AG04450 (cell line): ENCODE measurements at regions not wholly inside any gene's neighbourhood (a gene's known extent, or its start where the extent isn't known, plus 50 kb on each side); places are given as distances from the start of the nearest gene placed in this dataset.

Experiments used
- CTCF ChIA-PET: fragments of 300-600, 350-600 bp; formaldehyde crosslinking; extraction: SDS; loops from one replicate; lab custom pipeline; 2022; ENCODE audit warnings: antibody characterized with exemption, inconsistent platforms; lab: Charles Lee
- POLR2A ChIA-PET: fragments of 350-600 bp; formaldehyde crosslinking; extraction: SDS; loops from one replicate; lab custom pipeline; 2021; ENCODE audit warnings: antibody characterized with exemption, inconsistent platforms; lab: Yijun Ruan, JAX
- DNase-seq: peaks from one replicate; pipeline ENCODE4 v3.0.0-alpha.2; 2011; ENCODE audit warnings: low read depth, low spot score
- H3K27ac ChIP-seq: one replicate; pipeline ENCODE4 v1.5.1; 2012; ENCODE audit warnings: low read depth, low read length, control low read depth
- H3K27me3 ChIP-seq: one replicate; pipeline ENCODE4 v1.6.0; 2012; ENCODE audit warnings: low read length; ENCODE audit not compliant: control insufficient read depth, insufficient read depth
- H3K4me3 ChIP-seq: 2 replicates; pipeline ENCODE4 v1.5.1; 2011; ENCODE audit warnings: mild to moderate bottlenecking, low read depth, low read length, control low read depth
- H3K9me3 ChIP-seq: 2 replicates; pipeline ENCODE4 v1.5.1; 2012; ENCODE audit warnings: low read length; ENCODE audit not compliant: control insufficient read depth, insufficient read depth
- TF ChIP-seq, protein P1 (sequence below): IDR thresholded peaks from 2 replicates; pipeline ENCODE4 v1.5.1; 2011; ENCODE audit warnings: low read depth, low read length, control low read depth, inconsistent platforms

- Histone ChIP-seq H3K9me3 (no peaks in the 10 kb centered on the region), H3K27ac (no peak overlapping the region), H3K27me3 (no peaks in the 10 kb centered on the region), H3K4me3 (no peak overlapping the region)
- TF ChIP-seq, protein P1, sequence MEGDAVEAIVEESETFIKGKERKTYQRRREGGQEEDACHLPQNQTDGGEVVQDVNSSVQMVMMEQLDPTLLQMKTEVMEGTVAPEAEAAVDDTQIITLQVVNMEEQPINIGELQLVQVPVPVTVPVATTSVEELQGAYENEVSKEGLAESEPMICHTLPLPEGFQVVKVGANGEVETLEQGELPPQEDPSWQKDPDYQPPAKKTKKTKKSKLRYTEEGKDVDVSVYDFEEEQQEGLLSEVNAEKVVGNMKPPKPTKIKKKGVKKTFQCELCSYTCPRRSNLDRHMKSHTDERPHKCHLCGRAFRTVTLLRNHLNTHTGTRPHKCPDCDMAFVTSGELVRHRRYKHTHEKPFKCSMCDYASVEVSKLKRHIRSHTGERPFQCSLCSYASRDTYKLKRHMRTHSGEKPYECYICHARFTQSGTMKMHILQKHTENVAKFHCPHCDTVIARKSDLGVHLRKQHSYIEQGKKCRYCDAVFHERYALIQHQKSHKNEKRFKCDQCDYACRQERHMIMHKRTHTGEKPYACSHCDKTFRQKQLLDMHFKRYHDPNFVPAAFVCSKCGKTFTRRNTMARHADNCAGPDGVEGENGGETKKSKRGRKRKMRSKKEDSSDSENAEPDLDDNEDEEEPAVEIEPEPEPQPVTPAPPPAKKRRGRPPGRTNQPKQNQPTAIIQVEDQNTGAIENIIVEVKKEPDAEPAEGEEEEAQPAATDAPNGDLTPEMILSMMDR: no peak
- CTCF ChIA-PET: no interaction called here
- POLR2A ChIA-PET: no interaction called here
- no peak for DNase-seq
Observed at GRCh38 chr4:54843106-54843505, 185.3 kb downstream of the KIT start.

DNA sequence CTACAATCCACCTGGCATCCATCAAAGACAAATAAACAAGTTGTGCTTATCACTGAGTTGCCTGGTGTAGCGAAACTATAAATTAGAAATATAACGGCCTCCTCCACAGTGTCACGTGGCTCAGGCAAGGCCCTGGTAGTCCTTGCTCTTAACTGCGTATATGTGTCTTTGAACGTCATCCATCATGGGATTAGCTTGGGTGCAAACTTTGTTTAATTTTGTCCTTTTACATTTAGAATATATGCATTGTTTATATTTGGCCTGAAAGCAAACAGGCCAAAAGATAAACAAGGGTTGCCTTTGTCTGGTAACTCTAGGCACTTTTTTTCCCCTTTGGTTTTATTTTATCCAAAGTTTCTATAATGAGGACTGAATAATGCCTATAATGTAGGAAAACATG lies 184.9 kb downstream of the KIT start:
- no peak overlapping the region for H3K4me3 ChIP-seq
- no peak overlapping the region for H3K27ac ChIP-seq
- H3K9me3 ChIP-seq: no peaks in the 10 kb centered on the region
- ChIA-PET CTCF (no interaction called here), POLR2A (no interaction called here)
- H3K27me3 ChIP-seq: no peaks in the 10 kb centered on the region
- TF ChIP-seq, protein P1: no peak
- DNase-seq: no peak

GRCh38 chr4:54842226-54842625 lies 184.5 kb downstream of the KIT start:
- DNase-seq: no peak
- Histone ChIP-seq H3K27me3 (no peaks in the 10 kb centered on the region), H3K9me3 (no peaks in the 10 kb centered on the region), H3K27ac (no peak overlapping the region), H3K4me3 (no peak overlapping the region)
- CTCF ChIA-PET: no interaction called here
- TF ChIP-seq, protein P1: no peak
- POLR2A ChIA-PET: no interaction called here

DNA sequence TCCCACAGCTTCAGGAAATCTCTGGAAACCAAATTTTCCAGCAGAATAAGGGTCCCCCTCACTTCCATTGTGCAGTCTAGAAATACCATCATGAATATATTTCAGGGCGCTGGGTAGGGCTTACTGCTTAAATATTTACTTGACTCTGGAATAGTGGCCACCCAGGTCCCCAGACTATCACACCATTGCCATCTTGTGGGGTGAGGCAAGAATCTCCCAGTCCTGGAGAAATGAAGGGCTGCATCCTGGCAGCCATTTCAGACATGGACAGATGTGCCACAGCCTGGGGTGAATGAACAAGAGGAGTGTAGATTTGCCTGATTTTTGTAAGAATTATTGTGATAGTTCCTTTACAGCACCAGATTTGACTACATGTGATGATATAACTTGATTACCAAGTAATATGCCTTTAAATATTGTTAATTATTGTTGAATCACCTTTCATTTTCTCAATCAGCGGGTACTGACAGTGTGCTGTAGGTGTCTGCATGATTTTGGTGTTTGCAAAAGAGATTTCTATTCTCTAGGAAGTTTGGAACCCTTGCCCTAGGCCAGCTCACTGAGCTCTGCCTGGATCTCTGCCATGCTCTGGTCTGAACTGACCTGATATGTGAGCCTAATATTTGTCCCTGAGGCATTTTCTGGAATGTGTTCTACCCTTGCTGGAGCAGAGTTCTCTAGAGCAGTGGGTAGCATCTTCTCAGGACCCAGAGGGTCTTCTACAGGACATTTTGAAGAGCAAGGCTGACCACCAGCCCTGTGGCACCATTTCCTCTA lies 183.4 kb downstream of the KIT start:
- POLR2A ChIA-PET: no interaction called here
- H3K27ac ChIP-seq: no peak overlapping the region
- CTCF ChIA-PET: no interaction called here
- H3K27me3 ChIP-seq: no peaks in the 10 kb centered on the region
- no peak overlapping the region for H3K4me3 ChIP-seq
- TF ChIP-seq, protein P1: no peak
- DNase-seq: no peak
- H3K9me3 ChIP-seq: no peaks in the 10 kb centered on the region

DNA sequence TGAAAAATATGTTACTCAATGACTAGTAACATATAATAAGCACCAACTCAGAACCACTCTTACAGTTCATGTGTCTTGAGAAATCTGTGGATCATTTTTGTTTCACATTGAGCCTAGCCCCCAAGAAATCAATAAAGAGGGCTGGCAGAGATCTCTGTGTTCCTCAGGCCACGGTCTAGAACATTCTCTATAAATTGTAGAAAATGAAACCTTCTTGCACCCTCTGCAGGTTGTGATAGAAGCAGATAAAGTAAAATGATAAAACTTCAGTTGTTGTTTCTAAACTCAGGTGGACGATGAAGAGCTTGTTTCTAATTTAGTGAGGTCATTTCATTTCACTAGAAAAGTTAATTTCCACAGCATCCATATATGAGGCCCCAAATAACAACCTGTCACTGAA lies 182.7 kb downstream of the KIT start:
- DNase-seq: no peak
- no peak overlapping the region for H3K27ac ChIP-seq
- ChIA-PET POLR2A (no interaction called here), CTCF (no interaction called here)
- no peaks in the 10 kb centered on the region for H3K27me3 ChIP-seq
- H3K9me3 ChIP-seq: no peaks in the 10 kb centered on the region
- no peak overlapping the region for H3K4me3 ChIP-seq
- TF ChIP-seq, protein P1: no peak
